ENCODE measurements at regions not wholly inside any gene's neighbourhood (a gene's known extent, or its start where the extent isn't known, plus 50 kb on each side); places are given as distances from the start of the nearest gene placed in this dataset.

DNA sequence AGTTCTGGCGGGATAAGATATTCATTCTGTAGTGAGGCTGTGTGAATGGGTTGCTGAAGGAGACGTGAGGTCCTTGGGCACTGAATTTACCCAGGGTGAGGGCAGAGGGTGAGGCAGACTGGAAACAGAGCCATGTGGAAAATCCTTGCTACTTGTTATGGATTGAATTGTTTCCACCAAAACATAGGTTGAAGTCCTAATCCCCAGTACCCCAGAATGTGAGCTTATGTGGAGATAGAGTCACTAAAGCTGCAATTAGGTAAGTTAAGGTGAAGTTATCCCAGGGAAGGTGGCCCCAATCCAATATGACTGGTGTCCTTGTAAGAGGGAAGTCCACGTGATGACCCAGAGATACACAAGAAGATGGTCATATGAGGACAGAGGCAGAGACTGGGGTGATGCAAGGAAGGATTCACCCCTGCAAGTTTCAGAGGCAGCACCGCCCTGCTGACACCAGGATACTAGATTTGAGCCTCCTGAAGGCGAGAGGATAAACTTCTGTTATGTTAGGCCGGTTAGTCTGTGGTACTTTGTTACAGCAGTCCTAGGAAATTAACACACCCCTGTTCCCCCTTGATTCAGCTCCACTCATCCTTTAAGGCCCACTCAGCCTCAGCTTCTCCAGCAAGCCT is 289.4 kb upstream of the MEX3C start:
- no peak for TF ChIP-seq CTCF (IDR thresholded peaks at IDR 0.05)
- no peak for TF ChIP-seq POLR2A (IDR thresholded peaks at IDR 0.05)
